Endothelial cell of hepatic sinusoid (primary cell): ENCODE measurements at regions not wholly inside any gene's neighbourhood (a gene's known extent, or its start where the extent isn't known, plus 50 kb on each side); places are given as distances from the start of the nearest gene placed in this dataset.
"Not testable (repeated sequence)": the region's sequence is repeated elsewhere in the genome, so short reads cannot be mapped to it uniquely, and the experiment has no call there.

Source experiments
- in situ Hi-C: cut with HindIII; loops from 2 replicates; pipeline ENCODE4 v1.10.0; 2017; ENCODE audit warnings: low sequenced_read_pairs

DNA sequence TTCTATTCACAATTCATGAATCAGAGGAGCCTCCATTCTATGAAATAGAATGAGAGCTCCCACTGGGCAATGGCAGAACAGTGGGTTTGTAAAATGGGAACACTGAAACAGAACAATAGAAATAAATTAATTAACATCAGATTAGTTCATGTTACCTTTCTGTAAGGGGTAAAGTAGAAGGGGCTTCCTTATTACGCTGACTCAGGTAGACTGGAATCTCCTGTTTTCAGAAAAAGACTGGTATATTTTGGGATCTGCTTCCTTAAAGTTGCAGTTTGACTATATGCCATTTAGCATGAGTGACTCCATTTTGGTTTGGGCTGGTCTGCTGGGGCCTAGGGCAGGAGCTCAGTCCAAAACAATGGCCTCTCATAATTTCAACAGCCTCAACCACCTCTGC, 52.8 kb upstream of the ZFAND3 start:
- in situ Hi-C loops, result no loop called here

- in situ Hi-C loops, result no loop called here
These were observed 54.2 kb upstream of the ZFAND3 start for GRCh38 chr6:37765182-37765775.

DNA sequence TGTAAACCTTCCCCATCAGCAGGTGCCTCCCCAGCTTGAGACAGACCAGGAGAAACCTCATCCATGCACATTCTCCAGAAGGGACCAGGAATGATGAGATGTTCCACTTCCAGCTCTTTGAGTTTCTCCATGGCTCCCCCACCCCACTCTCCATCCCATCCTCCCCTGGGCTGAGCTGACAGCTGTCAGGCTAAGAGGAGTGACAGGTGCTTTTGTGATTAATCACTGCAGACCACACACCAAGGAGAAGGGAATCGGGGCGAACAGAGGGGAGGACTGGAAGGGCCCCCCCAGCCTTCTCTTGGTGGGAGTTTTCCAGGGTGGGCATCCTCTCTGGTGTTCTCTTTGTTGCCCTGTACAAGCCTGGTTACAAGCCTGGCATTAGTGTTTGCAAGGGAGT, 56.1 kb upstream of the ZFAND3 start:
- in situ Hi-C loops, result no loop called here

DNA sequence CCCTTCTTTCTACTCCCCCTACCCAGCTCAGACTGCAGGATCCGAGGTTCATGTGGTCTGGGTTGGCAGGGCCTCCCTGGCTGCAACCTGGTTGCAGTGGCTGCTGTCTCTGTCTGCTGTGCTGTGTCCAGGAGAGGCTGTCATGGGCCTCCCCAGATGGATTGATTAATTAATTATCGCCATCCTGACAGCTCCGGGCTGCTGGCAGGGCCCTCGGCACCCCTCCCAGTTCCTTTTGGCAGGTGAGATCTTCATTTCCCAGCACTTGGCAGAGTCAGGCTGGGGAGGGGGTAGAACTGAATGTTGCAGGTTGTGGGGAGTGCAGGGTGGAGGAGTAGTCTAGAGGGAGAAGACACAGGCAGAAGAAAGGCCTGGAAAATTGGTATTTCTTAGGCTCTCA, 56.7 kb upstream of the ZFAND3 start:
- in situ Hi-C loops, result no loop called here

- in situ Hi-C loops, result no loop called here
These were observed 57.8 kb upstream of the ZFAND3 start for GRCh38 chr6:37761554-37762271.

DNA sequence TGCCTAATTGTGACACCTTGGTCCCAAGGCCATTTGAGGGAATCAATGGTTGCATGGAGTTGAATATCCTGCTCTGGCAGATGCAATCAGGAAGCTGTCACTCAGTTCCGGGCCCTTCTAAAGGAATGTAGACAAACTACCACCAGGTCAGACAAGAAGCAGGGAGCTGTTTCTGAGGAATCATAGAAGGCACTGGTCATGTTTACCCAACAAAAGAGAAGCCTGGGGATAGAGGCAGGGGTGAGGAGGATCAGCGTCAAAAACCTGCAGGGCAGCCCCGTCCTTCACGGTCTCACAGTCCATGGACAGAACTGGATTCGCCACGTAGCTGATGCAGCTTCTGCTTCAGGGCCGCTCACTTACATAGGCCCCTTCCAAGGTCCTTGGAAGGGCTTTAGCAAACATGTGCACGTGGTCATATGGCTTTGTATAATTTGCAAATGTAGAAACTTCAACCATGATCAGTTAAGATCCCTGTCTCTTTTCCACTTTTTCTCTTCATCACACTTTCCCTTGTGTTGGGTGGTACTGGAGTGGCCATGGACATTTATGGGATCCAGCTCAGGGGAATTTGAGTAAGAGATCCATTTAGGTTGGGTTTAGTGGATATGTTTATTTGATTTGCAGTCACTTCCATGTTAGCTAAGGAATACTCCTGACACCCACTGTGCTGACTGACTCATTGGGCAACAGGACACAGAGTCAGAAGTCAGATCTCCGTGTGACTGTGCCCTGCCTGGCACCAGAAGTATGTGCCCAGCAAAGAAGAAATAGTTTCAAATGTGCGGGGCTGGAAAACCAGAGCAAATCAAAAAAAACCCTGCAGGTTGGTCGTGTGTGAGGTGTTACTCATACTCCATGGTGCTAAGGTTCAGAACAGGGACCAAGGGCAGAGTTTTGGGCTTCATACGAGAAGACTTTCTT, 60.0 kb upstream of the ZFAND3 start:
- in situ Hi-C loops, result loop anchor here (5.0 kb wide), 1 partner anchor 108 kb away; no protein-coding TSS in a partner anchor

DNA sequence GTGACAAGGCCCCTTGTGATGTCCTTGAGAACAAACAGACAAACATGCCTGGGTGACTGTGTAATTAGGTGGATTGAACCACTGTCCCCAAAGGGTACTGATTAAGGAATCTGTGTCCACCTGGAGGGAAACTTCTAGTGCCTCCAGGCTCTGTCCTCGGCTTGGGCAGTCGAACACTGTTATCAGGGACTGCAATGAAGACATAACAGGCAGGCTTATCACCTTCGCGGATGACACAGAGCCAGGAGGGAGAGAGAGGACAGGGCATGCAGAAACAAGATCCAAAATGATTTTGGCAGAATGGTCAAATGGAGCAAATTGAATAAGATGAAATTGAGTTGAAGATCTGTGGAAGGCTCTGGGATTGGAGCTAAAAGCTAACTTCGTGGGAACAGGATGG, 60.9 kb upstream of the ZFAND3 start:
- in situ Hi-C loops, result loop anchor here (5.0 kb wide), 1 partner anchor 109 kb away; no protein-coding TSS in a partner anchor

DNA sequence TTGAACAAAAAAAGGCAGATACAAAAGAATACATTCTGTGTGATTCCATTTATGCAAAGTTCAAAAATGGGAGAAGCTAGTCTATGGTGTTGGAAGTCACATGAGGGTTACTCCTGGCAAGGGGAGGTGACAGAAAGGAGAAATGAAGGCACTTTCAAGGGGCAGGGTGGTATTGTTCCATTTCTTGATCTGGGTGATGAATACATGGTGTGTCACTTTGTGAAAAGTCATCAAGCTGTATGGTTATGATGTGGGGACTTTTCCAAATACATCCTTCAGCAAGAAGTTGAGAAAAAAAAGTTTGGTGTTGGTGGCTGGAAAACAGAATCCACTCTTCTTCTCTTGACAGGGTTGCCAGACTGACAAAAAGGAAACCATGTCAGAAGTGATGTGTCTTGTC, 60.6 kb upstream of the MDGA1 start:
- in situ Hi-C loops, result loop anchor here (5.0 kb wide), 1 partner anchor 109 kb away; no protein-coding TSS in a partner anchor

DNA sequence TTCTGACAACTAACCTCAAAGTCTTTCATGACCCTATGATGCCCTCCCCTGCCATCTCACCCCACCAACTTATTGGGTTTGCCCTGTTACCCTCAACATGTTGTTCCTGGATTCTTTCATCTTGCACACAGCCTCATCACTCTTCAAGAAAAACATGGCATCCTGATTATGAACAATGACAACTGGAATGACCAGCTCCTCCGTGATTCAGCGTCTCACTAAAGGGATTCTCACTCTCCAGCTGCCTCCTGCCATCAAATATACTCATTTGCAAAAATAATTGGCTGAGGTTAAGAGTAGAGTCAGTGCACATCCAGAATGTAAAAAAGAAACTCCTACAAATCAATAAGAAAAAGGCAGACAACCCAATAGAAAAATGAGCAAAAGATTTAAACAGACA, 59.7 kb upstream of the MDGA1 start:
- in situ Hi-C loops, result loop anchor here (5.0 kb wide), 1 partner anchor 110 kb away; no protein-coding TSS in a partner anchor

GRCh38 chr6:37756135-37756534, 58.5 kb upstream of the MDGA1 start:
- in situ Hi-C loops, result loop anchor here (5.0 kb wide), 1 partner anchor 111 kb away; no protein-coding TSS in a partner anchor

GRCh38 chr6:37752718-37753117, 55.0 kb upstream of the MDGA1 start:
- in situ Hi-C loops, result no loop called here

- in situ Hi-C loops, result not testable (repeated sequence)
These were observed 51.7 kb upstream of the MDGA1 start for GRCh38 chr6:37749367-37749766.

DNA sequence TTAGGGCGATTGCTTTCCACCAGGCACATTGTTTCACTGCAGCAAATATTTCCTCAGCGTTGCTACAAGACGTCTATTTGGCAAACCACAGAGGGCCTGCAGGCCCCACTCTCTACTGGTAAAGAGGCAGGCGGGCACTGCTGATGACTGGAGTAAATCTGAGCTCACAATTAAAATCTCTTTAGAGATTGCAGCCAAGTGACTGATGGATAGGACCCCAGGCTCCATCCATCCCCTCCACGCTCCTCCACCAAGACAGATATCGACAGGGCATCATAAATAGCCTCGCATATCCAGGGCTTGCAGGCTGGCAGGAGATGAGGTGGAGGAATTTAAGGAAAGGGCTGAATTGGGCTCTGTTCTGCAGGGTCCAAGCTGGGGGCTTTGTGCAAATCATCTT, 50.4 kb upstream of the MDGA1 start:
- in situ Hi-C loops, result no loop called here
